Small intestine (tissue), 7 donors: ENCODE measurements at regions not wholly inside any gene's neighbourhood (a gene's known extent, or its start where the extent isn't known, plus 50 kb on each side); places are given as distances from the start of the nearest gene placed in this dataset.

Source experiments
- DNase-seq, 2 donors: peaks; one replicate each; pipeline versions ENCODE4 v3.0.0 to v3.0.0-alpha.2; 2013
- FAIRE-seq: peaks from 2 replicates; lab custom pipeline; 2012; peaks lifted over from hg19 to GRCh38; lab: Jason Lieb, UNC
- H3K27ac ChIP-seq, 3 donors: one replicate each; pipeline ENCODE4 v1.5.1; 2013; ENCODE audit warnings: low read length in 2 of 3, mild to moderate bottlenecking in 2 of 3, control low read depth in 1 of 3, inconsistent platforms in 1 of 3, low read depth in 1 of 3, moderate library complexity in 1 of 3
- H3K27me3 ChIP-seq, 3 donors: one replicate each; pipeline ENCODE4 v1.6.1; 2013; ENCODE audit warnings: low read length in 3 of 3, inconsistent platforms in 1 of 3; ENCODE audit not compliant: control insufficient read depth in 3 of 3, insufficient read depth in 3 of 3
- H3K36me3 ChIP-seq, 3 donors: one replicate each; pipeline ENCODE4 v1.6.1; 2013; ENCODE audit warnings: low read length in 3 of 3, inconsistent platforms in 1 of 3, low read depth in 1 of 3, mild to moderate bottlenecking in 1 of 3, moderate library complexity in 1 of 3; ENCODE audit not compliant: control insufficient read depth in 3 of 3, insufficient read depth in 2 of 3
- H3K4me1 ChIP-seq, 3 donors: one replicate each; pipeline ENCODE4 v1.6.1; 2013; ENCODE audit warnings: low read length in 2 of 3, inconsistent platforms in 1 of 3, low read depth in 1 of 3, mild to moderate bottlenecking in 1 of 3, moderate library complexity in 1 of 3; ENCODE audit not compliant: control insufficient read depth in 3 of 3, insufficient read depth in 2 of 3
- H3K4me3 ChIP-seq, 3 donors: one replicate each; pipeline ENCODE4 v1.5.1; 2013; ENCODE audit warnings: low read length in 3 of 3, control low read depth in 1 of 3, inconsistent platforms in 1 of 3, low read depth in 1 of 3, mild to moderate bottlenecking in 1 of 3, moderate library complexity in 1 of 3
- H3K9me3 ChIP-seq, 2 donors: one replicate each; pipeline ENCODE4 v1.6.1; 2013; ENCODE audit warnings: low read depth in 1 of 2, low read length in 1 of 2; ENCODE audit not compliant: control insufficient read depth in 2 of 2, insufficient read depth in 1 of 2
- WGBS, 3 donors: extraction: QIAGEN DNeasy Blood & Tissue Kit; methylation state at CpG; one replicate each; pipeline ENCODE4 v1.1.7; 2013; 5-methylcytosine and 5-hydroxymethylcytosine counted together
- donor health status: healthy with polysubstance abuse.
- donor health status: control.
- donor health status: control.
- donor health status: Bipolar disorder and iron deficiency.
- donor health status: healthy.

- WGBS, 3 donors, result 53 to 84% (median 77%) methylated on average over 1 of the region's 1 CpG
- no peak for DNase-seq
- Histone ChIP-seq H3K4me3 (no peak overlapping the region), H3K27me3 (no peaks in the 10 kb centered on the region), H3K36me3 (no peaks in the 10 kb centered on the region), H3K4me1 (no peaks in the 10 kb centered on the region), H3K27ac (no peak overlapping the region), H3K9me3 (no peaks in the 10 kb centered on the region)
- no peak for FAIRE-seq
These were observed 224.8 kb upstream of the DCBLD2 start for GRCh38 chr3:99126316-99126715.

- no peaks in the 10 kb centered on the region for H3K4me1 ChIP-seq
- DNase-seq (no peak), FAIRE-seq (no peak)
- H3K36me3 ChIP-seq, result no peaks in the 10 kb centered on the region
- H3K27ac ChIP-seq, result no peak overlapping the region
- H3K4me3 ChIP-seq, result no peak overlapping the region
- H3K9me3 ChIP-seq, result no peaks in the 10 kb centered on the region
- no peaks in the 10 kb centered on the region for H3K27me3 ChIP-seq
- WGBS, 3 donors, result 84 to 90% (median 84%) methylated on average over 1 of the region's 1 CpG
These were observed 217.9 kb upstream of the DCBLD2 start for GRCh38 chr3:99119385-99119784.

DNA sequence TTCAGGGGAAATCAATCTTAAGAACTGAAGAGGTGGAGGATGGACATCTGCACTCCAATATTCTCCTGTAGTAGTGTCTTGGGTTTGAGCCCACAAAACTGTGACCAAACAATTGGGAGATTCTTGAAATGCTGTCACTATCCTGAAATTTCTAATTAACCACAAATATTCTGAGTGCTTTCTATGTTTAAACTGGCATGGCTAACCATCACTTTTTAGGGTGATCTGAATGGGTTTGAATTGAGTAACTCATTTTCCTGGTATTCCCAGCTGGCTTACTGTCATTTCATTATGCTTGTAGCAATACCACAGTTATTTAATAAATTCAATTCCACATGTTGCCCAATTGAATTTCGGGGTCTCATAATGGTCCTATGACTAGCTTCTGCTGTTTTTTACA, 216.9 kb upstream of the DCBLD2 start:
- no peak overlapping the region for H3K27ac ChIP-seq
- H3K4me3 ChIP-seq, result no peak overlapping the region
- WGBS, 3 donors, result 22 to 39% (median 36%) methylated on average over 1 of the region's 1 CpG
- no peaks in the 10 kb centered on the region for H3K36me3 ChIP-seq
- H3K27me3 ChIP-seq, result no peaks in the 10 kb centered on the region
- no peaks in the 10 kb centered on the region for H3K9me3 ChIP-seq
- no peaks in the 10 kb centered on the region for H3K4me1 ChIP-seq
- no peak for FAIRE-seq
- DNase-seq, result no peak

DNA sequence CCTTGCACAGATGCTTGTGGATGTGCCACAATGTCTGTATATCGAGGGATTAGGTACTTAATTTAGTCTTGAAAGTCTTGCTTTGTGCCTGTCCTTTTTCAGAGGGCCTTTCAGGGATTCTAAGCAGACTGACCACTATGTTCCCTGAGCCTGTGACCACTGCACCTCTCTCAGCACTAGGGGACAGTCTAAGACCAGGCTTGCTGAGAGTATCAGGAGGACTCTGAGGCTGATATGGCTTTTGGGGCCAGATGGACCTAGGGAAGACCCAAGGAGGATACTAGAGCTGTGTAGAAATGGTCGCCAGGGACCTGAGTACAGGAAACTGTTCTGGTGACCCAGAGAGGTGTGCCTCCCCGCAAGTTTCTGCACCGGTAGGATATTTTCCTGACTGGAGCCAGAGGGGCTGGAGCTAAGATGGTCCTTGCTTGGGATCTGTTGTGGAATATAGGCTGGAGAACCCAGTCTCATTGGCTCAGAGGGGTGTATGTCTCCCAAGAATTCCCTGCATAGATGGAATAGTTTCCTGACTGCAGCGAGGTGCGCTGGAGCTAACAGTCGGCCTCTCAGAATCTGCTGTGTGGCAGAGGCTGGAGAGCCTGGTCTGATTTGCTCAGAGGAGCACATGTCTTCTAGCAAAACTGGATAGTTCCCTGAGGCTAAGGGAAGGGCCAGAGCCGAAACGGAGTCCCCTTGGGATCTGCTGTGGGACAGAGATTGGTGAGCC, 213.2 kb upstream of the DCBLD2 start:
- no peaks in the 10 kb centered on the region for H3K9me3 ChIP-seq
- 78 to 87% (median 81%) methylated on average over 9 of the region's 9 CpGs for WGBS, 3 donors
- no peaks in the 10 kb centered on the region for H3K27me3 ChIP-seq
- H3K27ac ChIP-seq, result no peak overlapping the region
- no peaks in the 10 kb centered on the region for H3K4me1 ChIP-seq
- no peaks in the 10 kb centered on the region for H3K36me3 ChIP-seq
- FAIRE-seq, result no peak
- H3K4me3 ChIP-seq, result no peak overlapping the region
- DNase-seq, result no peak

- DNase-seq (no peak), FAIRE-seq (no peak)
- Histone ChIP-seq H3K4me3 (no peak overlapping the region), H3K36me3 (no peaks in the 10 kb centered on the region), H3K4me1 (no peaks in the 10 kb centered on the region), H3K27me3 (no peaks in the 10 kb centered on the region), H3K27ac (no peak overlapping the region), H3K9me3 (no peaks in the 10 kb centered on the region)
- 51 to 69% (median 60%) methylated on average over 3 of the region's 3 CpGs for WGBS, 3 donors
These were observed 209.7 kb upstream of the DCBLD2 start for GRCh38 chr3:99111235-99111634.

GRCh38 chr3:99110401-99110800, 208.9 kb upstream of the DCBLD2 start:
- Histone ChIP-seq H3K36me3 (no peaks in the 10 kb centered on the region), H3K4me3 (no peak overlapping the region), H3K27ac (no peak overlapping the region), H3K9me3 (no peaks in the 10 kb centered on the region), H3K4me1 (no peaks in the 10 kb centered on the region), H3K27me3 (no peaks in the 10 kb centered on the region)
- 84 to 86% (median 84%) methylated on average over 4 of the region's 4 CpGs for WGBS, 3 donors
- FAIRE-seq, result no peak
- DNase-seq, result no peak

- no peaks in the 10 kb centered on the region for H3K4me1 ChIP-seq
- H3K27ac ChIP-seq, result no peak overlapping the region
- whole genome bisulfite sequencing, 3 donors, result 33 to 41% (median 37%) methylated on average over 2 of the region's 2 CpGs
- no peak for FAIRE-seq
- no peak overlapping the region for H3K4me3 ChIP-seq
- H3K27me3 ChIP-seq, result no peaks in the 10 kb centered on the region
- no peaks in the 10 kb centered on the region for H3K36me3 ChIP-seq
- DNase-seq, result no peak
- H3K9me3 ChIP-seq, result no peaks in the 10 kb centered on the region
These were observed 207.0 kb upstream of the DCBLD2 start for GRCh38 chr3:99108508-99108907.

GRCh38 chr3:99094606-99095005, 193.1 kb upstream of the DCBLD2 start:
- Histone ChIP-seq H3K9me3 (no peaks in the 10 kb centered on the region), H3K27ac (no peak overlapping the region), H3K4me1 (no peaks in the 10 kb centered on the region), H3K4me3 (no peak overlapping the region), H3K27me3 (no peaks in the 10 kb centered on the region), H3K36me3 (no peaks in the 10 kb centered on the region)
- FAIRE-seq (no peak), DNase-seq (no peak)
- 84 to 87% (median 86%) methylated on average over 2 of the region's 2 CpGs for WGBS, 3 donors

DNA sequence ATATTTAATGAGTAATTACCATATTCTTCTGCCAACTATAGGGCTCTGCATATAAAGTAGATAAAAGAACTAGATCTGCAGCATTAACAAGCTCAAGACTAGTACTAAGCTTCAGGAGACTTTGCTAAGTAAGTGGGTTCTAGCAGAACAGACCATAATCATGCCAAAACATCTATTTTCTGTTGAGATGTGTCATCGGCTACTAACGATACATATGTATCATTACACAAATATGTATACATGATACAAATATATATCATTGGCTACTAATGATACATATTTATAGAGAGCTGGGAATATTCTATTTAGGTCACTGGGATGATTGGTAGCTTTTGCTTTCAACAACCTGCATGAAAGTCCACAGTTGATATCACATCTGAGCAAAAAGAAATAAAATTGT, 185.8 kb upstream of the DCBLD2 start:
- no peaks in the 10 kb centered on the region for H3K9me3 ChIP-seq
- no peak for FAIRE-seq
- no peak overlapping the region for H3K27ac ChIP-seq
- 82 to 93% (median 93%) methylated on average over 2 of the region's 2 CpGs for WGBS, 3 donors
- no peak overlapping the region for H3K4me3 ChIP-seq
- DNase-seq, result no peak
- no peaks in the 10 kb centered on the region for H3K4me1 ChIP-seq
- no peaks in the 10 kb centered on the region for H3K36me3 ChIP-seq
- H3K27me3 ChIP-seq, result no peaks in the 10 kb centered on the region
